Activated naive CD4-positive, alpha-beta T cell treated with anti-CD3 and anti-CD28 coated beads, Interleukin-2, amount 50 U/mL, for 16 hours (primary cell): ENCODE measurements at regions not wholly inside any gene's neighbourhood (a gene's known extent, or its start where the extent isn't known, plus 50 kb on each side); places are given as distances from the start of the nearest gene placed in this dataset.
"Not testable (repeated sequence)": the region's sequence is repeated elsewhere in the genome, so short reads cannot be mapped to it uniquely, and the experiment has no call there.

Source experiments
- DNase-seq: peaks from one replicate; pipeline ENCODE4 v3.0.0-alpha.2; 2020

- DNase-seq: not testable (repeated sequence)
Observed at GRCh38 chr22:22296047-22296446, 51.5 kb downstream of the VPREB1 start.

- DNase-seq: not testable (repeated sequence)
Observed at GRCh38 chr22:22297159-22297793, 52.7 kb downstream of the VPREB1 start.

GRCh38 chr22:22297794-22298653 is 53.4 kb downstream of the VPREB1 start:
- DNase-seq: peak; percentile 78

- not testable (repeated sequence) for DNase-seq
Observed at GRCh38 chr22:22298654-22299009, 54.0 kb downstream of the VPREB1 start.

GRCh38 chr22:22300511-22300910 is 55.9 kb downstream of the VPREB1 start:
- DNase-seq: not testable (repeated sequence)

- not testable (repeated sequence) for DNase-seq
Observed at GRCh38 chr22:22300946-22301345, 56.4 kb downstream of the VPREB1 start.

- no peak for DNase-seq
Observed at GRCh38 chr22:22316589-22316988, 72.0 kb downstream of the VPREB1 start.

- DNase-seq: no peak
Observed at GRCh38 chr22:22318723-22319465, 74.3 kb downstream of the VPREB1 start.

- DNase-seq: peak; percentile 68
Observed at GRCh38 chr22:22321743-22322611, 77.4 kb downstream of the VPREB1 start.

GRCh38 chr22:22322792-22323191 is 78.2 kb downstream of the VPREB1 start:
- DNase-seq: no peak

GRCh38 chr22:22327723-22328122 is 83.1 kb downstream of the VPREB1 start:
- no peak for DNase-seq

- no peak for DNase-seq
Observed at GRCh38 chr22:22329792-22330191, 85.2 kb downstream of the VPREB1 start.

- not testable (repeated sequence) for DNase-seq
Observed at GRCh38 chr22:22335640-22336039, 91.1 kb downstream of the VPREB1 start.

GRCh38 chr22:22336333-22336732 is 91.7 kb downstream of the VPREB1 start:
- not testable (repeated sequence) for DNase-seq

GRCh38 chr22:22338778-22339177 is 94.2 kb downstream of the VPREB1 start:
- DNase-seq: not testable (repeated sequence)

- no peak for DNase-seq
Observed at GRCh38 chr22:22341736-22342135, 97.2 kb downstream of the VPREB1 start.

- peak; percentile 71 for DNase-seq
Observed at GRCh38 chr22:22342697-22343580, 98.4 kb downstream of the VPREB1 start.

GRCh38 chr22:22343581-22344296 is 99.2 kb downstream of the VPREB1 start:
- DNase-seq: no peak

- no peak for DNase-seq
Observed at GRCh38 chr22:22344430-22344829, 99.8 kb downstream of the VPREB1 start.

GRCh38 chr22:22345781-22346180 is 101.2 kb downstream of the VPREB1 start:
- no peak for DNase-seq
